DND-41 (cell line): ENCODE measurements at regions not wholly inside any gene's neighbourhood (a gene's known extent, or its start where the extent isn't known, plus 50 kb on each side); places are given as distances from the start of the nearest gene placed in this dataset.

Experiments
- ATAC-seq: fragments of 200-7000 bp; cut with Tn5 transposase; 3 replicates; pipeline ENCODE4 v1.9.1; 2021; ENCODE audit warnings: low read depth; ENCODE audit not compliant: insufficient read depth
- DNase-seq: peaks from one replicate; pipeline ENCODE4 v3.0.0-alpha.2; 2020
- H2AFZ ChIP-seq: 2 replicates; pipeline ENCODE4 v1.6.0; 2012; ENCODE audit warnings: low read depth, low read length
- H3K27ac ChIP-seq: 2 replicates; pipeline ENCODE4 v1.5.1; 2012; ENCODE audit warnings: low read length, inconsistent platforms
- H3K27me3 ChIP-seq: fragments of 200-600 bp; sonication (generic); 2 replicates; pipeline ENCODE4 v1.6.0; 2012; ENCODE audit warnings: low read length, mild to moderate bottlenecking, inconsistent platforms; ENCODE audit not compliant: insufficient read depth, poor library complexity
- H3K36me3 ChIP-seq: 2 replicates; pipeline ENCODE4 v1.5.1; 2012; ENCODE audit warnings: low read length, inconsistent platforms; ENCODE audit not compliant: insufficient read depth
- H3K4me1 ChIP-seq: 2 replicates; pipeline ENCODE4 v1.5.1; 2012; ENCODE audit warnings: mild to moderate bottlenecking, low read length; ENCODE audit not compliant: insufficient read depth
- H3K4me2 ChIP-seq: 2 replicates; pipeline ENCODE4 v1.6.0; 2012; ENCODE audit warnings: mild to moderate bottlenecking, moderate library complexity, low read length, inconsistent platforms; ENCODE audit not compliant: insufficient read depth
- H3K4me3 ChIP-seq, 2 experiments: fragments of 200-600 bp in 1 of 2; shearing (Covaris generic) in 1 of 2; 2 replicates each; pipeline ENCODE4 v1.5.1; 2012 to 2016; ENCODE audit warnings: inconsistent platforms in 2 of 2, low read length in 2 of 2, mild to moderate bottlenecking in 2 of 2, low read depth in 1 of 2, moderate library complexity in 1 of 2
- H3K79me2 ChIP-seq: 2 replicates; pipeline ENCODE4 v1.6.0; 2012; ENCODE audit warnings: low read length, inconsistent platforms; ENCODE audit not compliant: insufficient read depth
- H3K9ac ChIP-seq: 2 replicates; pipeline ENCODE4 v1.6.0; 2012; ENCODE audit warnings: low read depth, mild to moderate bottlenecking, inconsistent platforms, low read length, moderate library complexity
- H3K9me3 ChIP-seq: 2 replicates; pipeline ENCODE4 v1.5.1; 2012; ENCODE audit warnings: low read length, moderate library complexity, mild to moderate bottlenecking, inconsistent platforms; ENCODE audit not compliant: insufficient read depth, severe bottlenecking
- H4K20me1 ChIP-seq: 2 replicates; pipeline ENCODE4 v1.6.0; 2012; ENCODE audit warnings: low read length; ENCODE audit not compliant: insufficient read depth
- EZH2 ChIP-seq: IDR thresholded peaks from 3 replicates; pipeline ENCODE4 v1.6.1; 2012; ENCODE audit warnings: borderline replicate concordance, low read depth, mild to moderate bottlenecking, moderate library complexity, low read length, inconsistent platforms; ENCODE audit not compliant: severe bottlenecking
- TF ChIP-seq, protein P1 (sequence below): IDR thresholded peaks from 2 replicates; pipeline ENCODE4 v1.5.1; 2012; ENCODE audit warnings: borderline replicate concordance, low read length, moderate library complexity, mild to moderate bottlenecking; ENCODE audit not compliant: poor library complexity, severe bottlenecking; ENCODE audit errors: extremely low read depth

DNA sequence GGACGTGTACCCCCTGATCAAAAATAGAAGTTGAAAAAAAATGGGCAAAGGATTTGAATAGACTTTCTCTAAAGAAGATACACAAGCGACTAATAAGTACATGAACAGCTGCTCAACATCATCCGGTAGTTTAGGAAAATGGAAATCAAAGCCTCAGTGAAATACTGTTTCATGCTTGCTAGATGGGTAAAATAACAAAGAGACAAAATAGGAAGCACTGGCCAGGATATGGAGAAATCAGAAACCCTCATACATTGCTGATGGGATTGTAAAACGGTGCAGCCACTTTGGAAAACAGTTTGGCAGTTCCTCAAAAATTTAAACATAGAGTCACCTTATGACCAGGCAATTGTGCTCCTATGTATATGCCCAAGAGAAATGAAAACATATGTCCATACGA, 65.0 kb upstream of the SUB1 start:
- H4K20me1 ChIP-seq, result no peaks in the 10 kb centered on the region
- H3K79me2 ChIP-seq, result no peaks in the 10 kb centered on the region
- no peaks in the 10 kb centered on the region for H3K4me1 ChIP-seq
- H3K27ac ChIP-seq, result no peak overlapping the region
- H3K9me3 ChIP-seq, result no peaks in the 10 kb centered on the region
- no peak for ATAC-seq
- no peak overlapping the region for H3K9ac ChIP-seq
- no peak for DNase-seq
- no peak overlapping the region for H3K4me3 ChIP-seq
- no peak overlapping the region for H3K4me2 ChIP-seq
- TF ChIP-seq, protein P1, sequence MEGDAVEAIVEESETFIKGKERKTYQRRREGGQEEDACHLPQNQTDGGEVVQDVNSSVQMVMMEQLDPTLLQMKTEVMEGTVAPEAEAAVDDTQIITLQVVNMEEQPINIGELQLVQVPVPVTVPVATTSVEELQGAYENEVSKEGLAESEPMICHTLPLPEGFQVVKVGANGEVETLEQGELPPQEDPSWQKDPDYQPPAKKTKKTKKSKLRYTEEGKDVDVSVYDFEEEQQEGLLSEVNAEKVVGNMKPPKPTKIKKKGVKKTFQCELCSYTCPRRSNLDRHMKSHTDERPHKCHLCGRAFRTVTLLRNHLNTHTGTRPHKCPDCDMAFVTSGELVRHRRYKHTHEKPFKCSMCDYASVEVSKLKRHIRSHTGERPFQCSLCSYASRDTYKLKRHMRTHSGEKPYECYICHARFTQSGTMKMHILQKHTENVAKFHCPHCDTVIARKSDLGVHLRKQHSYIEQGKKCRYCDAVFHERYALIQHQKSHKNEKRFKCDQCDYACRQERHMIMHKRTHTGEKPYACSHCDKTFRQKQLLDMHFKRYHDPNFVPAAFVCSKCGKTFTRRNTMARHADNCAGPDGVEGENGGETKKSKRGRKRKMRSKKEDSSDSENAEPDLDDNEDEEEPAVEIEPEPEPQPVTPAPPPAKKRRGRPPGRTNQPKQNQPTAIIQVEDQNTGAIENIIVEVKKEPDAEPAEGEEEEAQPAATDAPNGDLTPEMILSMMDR, result no peak
- no peak for TF ChIP-seq EZH2
- no peaks in the 10 kb centered on the region for H3K36me3 ChIP-seq
- no peaks in the 10 kb centered on the region for H3K27me3 ChIP-seq
- no peak overlapping the region for H2AFZ ChIP-seq

DNA sequence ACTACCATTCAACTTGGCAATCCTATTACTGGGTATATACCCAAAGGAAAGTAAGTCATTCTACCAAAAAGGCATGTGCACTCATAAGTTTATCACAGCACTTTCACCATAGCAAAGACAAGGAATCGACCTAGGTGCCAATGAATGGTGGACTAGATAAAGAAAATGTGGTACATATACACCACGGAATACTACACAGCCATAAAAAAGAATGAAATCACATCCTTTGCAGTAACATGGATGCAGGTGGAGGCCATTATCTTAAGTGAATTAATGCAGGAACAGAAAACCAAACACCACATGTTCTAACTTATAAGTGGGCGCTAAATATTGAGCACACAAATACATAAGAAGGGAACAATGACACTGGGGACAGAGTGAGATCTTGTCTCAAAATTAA, 65.8 kb upstream of the SUB1 start:
- Histone ChIP-seq H2AFZ (no peak overlapping the region), H3K79me2 (no peaks in the 10 kb centered on the region), H3K27me3 (no peaks in the 10 kb centered on the region), H3K27ac (no peak overlapping the region), H3K9me3 (no peaks in the 10 kb centered on the region), H3K4me2 (no peak overlapping the region), H4K20me1 (no peaks in the 10 kb centered on the region), H3K4me1 (no peaks in the 10 kb centered on the region), H3K9ac (no peak overlapping the region), H3K4me3 (no peak overlapping the region), H3K36me3 (no peaks in the 10 kb centered on the region)
- ATAC-seq (no peak), DNase-seq (no peak)
- TF ChIP-seq EZH2, result no peak
- TF ChIP-seq, protein P1, result no peak

DNA sequence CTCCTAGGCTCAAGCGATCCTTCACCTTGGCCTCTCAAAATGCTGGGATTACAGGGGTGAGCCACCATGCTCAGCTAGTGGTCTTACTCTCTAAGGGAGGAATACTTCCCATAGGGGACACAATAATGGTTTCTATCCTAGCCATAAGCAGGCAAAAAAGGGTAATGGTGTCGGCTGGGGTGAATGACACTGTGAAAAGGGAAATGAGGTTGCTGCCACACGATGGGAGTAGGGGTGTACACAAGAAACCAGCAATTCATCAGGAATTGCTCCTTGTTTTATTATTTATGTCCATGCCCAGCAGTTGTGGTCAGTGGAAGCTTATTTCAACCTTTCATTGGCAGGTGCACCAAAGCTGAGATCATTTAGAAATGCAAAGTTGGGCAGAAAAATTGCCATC, 70.3 kb upstream of the ZFR start:
- no peaks in the 10 kb centered on the region for H3K9me3 ChIP-seq
- TF ChIP-seq, protein P1, result no peak
- TF ChIP-seq EZH2, result no peak
- no peak overlapping the region for H3K9ac ChIP-seq
- no peaks in the 10 kb centered on the region for H3K4me1 ChIP-seq
- no peak overlapping the region for H2AFZ ChIP-seq
- H3K36me3 ChIP-seq, result no peaks in the 10 kb centered on the region
- H3K27me3 ChIP-seq, result no peaks in the 10 kb centered on the region
- H3K27ac ChIP-seq, result no peak overlapping the region
- H3K4me2 ChIP-seq, result no peak overlapping the region
- ATAC-seq, result no peak
- no peak overlapping the region for H3K4me3 ChIP-seq
- no peaks in the 10 kb centered on the region for H3K79me2 ChIP-seq
- no peaks in the 10 kb centered on the region for H4K20me1 ChIP-seq
- no peak for DNase-seq

DNA sequence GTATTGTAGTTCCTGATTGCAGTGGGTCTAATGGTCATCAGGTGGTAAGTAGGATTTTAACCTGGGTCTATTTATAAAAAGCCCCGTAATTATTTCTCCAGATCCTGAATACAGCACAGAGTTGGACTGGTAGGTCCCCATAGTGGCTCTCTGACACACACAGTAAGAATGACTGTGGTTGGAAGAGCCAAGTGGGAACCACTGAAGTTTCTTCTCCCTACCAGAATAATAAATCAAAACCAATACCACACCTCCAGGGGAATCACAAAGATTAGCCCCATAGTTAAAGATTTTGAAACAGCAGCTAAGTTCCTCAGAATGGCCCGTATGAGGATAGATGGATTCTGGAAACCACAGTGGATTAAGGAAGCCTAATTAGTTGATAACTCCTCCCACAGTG, 68.4 kb upstream of the ZFR start:
- Histone ChIP-seq H3K9ac (no peak overlapping the region), H3K4me1 (no peaks in the 10 kb centered on the region), H3K36me3 (no peaks in the 10 kb centered on the region), H3K4me2 (no peak overlapping the region), H3K79me2 (no peaks in the 10 kb centered on the region), H2AFZ (no peak overlapping the region), H3K27ac (no peak overlapping the region), H3K4me3 (no peak overlapping the region), H4K20me1 (no peaks in the 10 kb centered on the region), H3K27me3 (no peaks in the 10 kb centered on the region), H3K9me3 (no peaks in the 10 kb centered on the region)
- ATAC-seq, result no peak
- no peak for DNase-seq
- TF ChIP-seq, protein P1, result no peak
- TF ChIP-seq EZH2, result no peak
